ENCODE measurements at regions not wholly inside any gene's neighbourhood (a gene's known extent, or its start where the extent isn't known, plus 50 kb on each side); places are given as distances from the start of the nearest gene placed in this dataset.
"Not testable (repeated sequence)": the region's sequence is repeated elsewhere in the genome, so short reads cannot be mapped to it uniquely, and the experiment has no call there.

DNA sequence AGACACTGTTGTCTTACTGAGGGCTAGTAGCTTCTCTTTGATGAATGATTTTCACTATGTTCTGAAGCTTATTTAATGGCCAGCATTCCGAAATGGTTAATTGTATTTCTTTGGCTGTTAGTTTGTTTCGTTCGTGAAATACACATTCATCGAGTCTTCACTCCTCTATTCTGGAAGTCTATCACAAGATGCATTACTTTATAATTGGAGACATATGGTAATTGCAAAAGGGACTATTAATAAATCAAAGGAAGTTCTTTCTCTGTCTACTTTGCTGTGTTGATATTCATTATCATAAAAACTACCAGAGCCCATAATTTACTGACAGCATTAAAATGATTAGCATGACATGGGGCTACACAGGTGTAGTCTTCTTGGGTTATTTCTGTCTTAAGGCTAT is 133.8 kb upstream of the IGFBP3 start:
- H3K79me2 ChIP-seq (ENCODE audit: insufficient read depth, low read depth, low read length) = no peaks in the 10 kb centered on the region
- BruUV-seq (replicated peaks) = no TSS peak
- H3K4me1 ChIP-seq (ENCODE audit: insufficient read depth, low read length, poor library complexity, severe bottlenecking) = no peaks in the 10 kb centered on the region
- DNase-seq (ENCODE audit: low spot score) = no peak
- H3K4me2 ChIP-seq (ENCODE audit: low read length) = no peak overlapping the region
- ChIA-PET CTCF (ENCODE audit: unreplicated experiment) (interaction anchor here (0.6 kb wide), 1 partner anchor 33 kb away, joined by 3 read pairs; no protein-coding TSS in a partner anchor), POLR2A (no interaction called here)
- no peak overlapping the region for H3K4me3 ChIP-seq (ENCODE audit: low read depth, low read length, poor library complexity, severe bottlenecking)
- no peaks in the 10 kb centered on the region for H3K9me2 ChIP-seq (ENCODE audit: insufficient read depth, low read length)
- intact Hi-C loops (cut with micrococcal nuclease; ENCODE audit: unreplicated experiment) = no loop called here
- H3K9me3 ChIP-seq (ENCODE audit: low read length) = no peaks in the 10 kb centered on the region
- no peak for TF ChIP-seq EZH2phosphoT487 (IDR thresholded peaks at IDR 0.05; ENCODE audit: borderline replicate concordance, low read depth, low read length)
- TF ChIP-seq, protein P1, sequence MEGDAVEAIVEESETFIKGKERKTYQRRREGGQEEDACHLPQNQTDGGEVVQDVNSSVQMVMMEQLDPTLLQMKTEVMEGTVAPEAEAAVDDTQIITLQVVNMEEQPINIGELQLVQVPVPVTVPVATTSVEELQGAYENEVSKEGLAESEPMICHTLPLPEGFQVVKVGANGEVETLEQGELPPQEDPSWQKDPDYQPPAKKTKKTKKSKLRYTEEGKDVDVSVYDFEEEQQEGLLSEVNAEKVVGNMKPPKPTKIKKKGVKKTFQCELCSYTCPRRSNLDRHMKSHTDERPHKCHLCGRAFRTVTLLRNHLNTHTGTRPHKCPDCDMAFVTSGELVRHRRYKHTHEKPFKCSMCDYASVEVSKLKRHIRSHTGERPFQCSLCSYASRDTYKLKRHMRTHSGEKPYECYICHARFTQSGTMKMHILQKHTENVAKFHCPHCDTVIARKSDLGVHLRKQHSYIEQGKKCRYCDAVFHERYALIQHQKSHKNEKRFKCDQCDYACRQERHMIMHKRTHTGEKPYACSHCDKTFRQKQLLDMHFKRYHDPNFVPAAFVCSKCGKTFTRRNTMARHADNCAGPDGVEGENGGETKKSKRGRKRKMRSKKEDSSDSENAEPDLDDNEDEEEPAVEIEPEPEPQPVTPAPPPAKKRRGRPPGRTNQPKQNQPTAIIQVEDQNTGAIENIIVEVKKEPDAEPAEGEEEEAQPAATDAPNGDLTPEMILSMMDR (conservative IDR thresholded peaks at IDR 0.05; ENCODE audit: low read length) = no peak
- H3K27ac ChIP-seq (ENCODE audit: low read depth, low read length, poor library complexity, severe bottlenecking) = no peak overlapping the region
- H2AFZ ChIP-seq (ENCODE audit: low read length) = no peak overlapping the region
- no peaks in the 10 kb centered on the region for H4K20me1 ChIP-seq (ENCODE audit: insufficient read depth, low read length)
- H3K36me3 ChIP-seq (ENCODE audit: insufficient read depth, low read length) = no peaks in the 10 kb centered on the region

DNA sequence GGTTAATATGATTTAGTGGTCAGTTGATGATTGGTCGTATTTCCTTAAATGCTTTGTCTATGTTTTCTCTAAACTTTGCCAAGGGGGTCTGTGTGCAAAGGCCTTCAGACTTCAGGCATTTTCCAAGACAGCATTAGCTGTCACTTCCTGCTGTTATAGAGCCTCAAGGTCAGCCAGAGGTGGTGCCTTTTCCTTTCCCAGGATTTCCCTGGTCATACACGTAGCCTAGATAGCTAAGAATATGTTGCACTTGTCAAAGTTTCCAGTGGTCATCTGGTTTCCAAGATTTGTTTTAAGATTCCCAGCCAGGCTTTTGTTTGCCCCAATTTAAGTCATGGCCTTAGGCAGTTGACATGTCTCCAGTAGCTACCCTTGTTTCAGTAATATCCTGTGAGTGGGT is 133.2 kb upstream of the IGFBP3 start:
- POLR2A ChIA-PET = no interaction called here
- CTCF ChIA-PET (ENCODE audit: unreplicated experiment) = no interaction called here
- BruUV-seq (replicated peaks) = no TSS peak

GRCh38 chr7:46047581-46047980 is 126.5 kb upstream of the IGFBP3 start:
- intact Hi-C loops (cut with micrococcal nuclease; ENCODE audit: unreplicated experiment) = no loop called here
- Histone ChIP-seq H3K27ac (ENCODE audit: low read depth, low read length, poor library complexity, severe bottlenecking) (no peak overlapping the region), H3K9me2 (ENCODE audit: insufficient read depth, low read length) (no peaks in the 10 kb centered on the region), H3K4me2 (ENCODE audit: low read length) (no peak overlapping the region), H3K4me3 (ENCODE audit: low read depth, low read length, poor library complexity, severe bottlenecking) (no peak overlapping the region), H3K4me1 (ENCODE audit: insufficient read depth, low read length, poor library complexity, severe bottlenecking) (no peaks in the 10 kb centered on the region), H2AFZ (ENCODE audit: low read length) (no peak overlapping the region), H3K9me3 (ENCODE audit: low read length) (no peaks in the 10 kb centered on the region), H4K20me1 (ENCODE audit: insufficient read depth, low read length) (no peaks in the 10 kb centered on the region), H3K36me3 (ENCODE audit: insufficient read depth, low read length) (no peaks in the 10 kb centered on the region), H3K79me2 (ENCODE audit: insufficient read depth, low read depth, low read length) (no peaks in the 10 kb centered on the region)
- DNase-seq (ENCODE audit: low spot score) = no peak
- ChIA-PET CTCF (ENCODE audit: unreplicated experiment) (no interaction called here), POLR2A (no interaction called here)
- no TSS peak for BruUV-seq (replicated peaks)
- TF ChIP-seq EZH2phosphoT487 (IDR thresholded peaks at IDR 0.05; ENCODE audit: borderline replicate concordance, low read depth, low read length) = no peak
- TF ChIP-seq, protein P1 (conservative IDR thresholded peaks at IDR 0.05; ENCODE audit: low read length) = no peak

More for the DNA sequence above, 133.2 kb upstream of the IGFBP3 start:
- no peak for DNase-seq (ENCODE audit: low spot score)
- Histone ChIP-seq H3K4me1 (ENCODE audit: insufficient read depth, low read length, poor library complexity, severe bottlenecking) (no peaks in the 10 kb centered on the region), H3K9me2 (ENCODE audit: insufficient read depth, low read length) (no peaks in the 10 kb centered on the region), H3K9me3 (ENCODE audit: low read length) (no peaks in the 10 kb centered on the region), H3K79me2 (ENCODE audit: insufficient read depth, low read depth, low read length) (no peaks in the 10 kb centered on the region), H2AFZ (ENCODE audit: low read length) (no peak overlapping the region), H4K20me1 (ENCODE audit: insufficient read depth, low read length) (no peaks in the 10 kb centered on the region), H3K4me3 (ENCODE audit: low read depth, low read length, poor library complexity, severe bottlenecking) (no peak overlapping the region), H3K4me2 (ENCODE audit: low read length) (no peak overlapping the region), H3K36me3 (ENCODE audit: insufficient read depth, low read length) (no peaks in the 10 kb centered on the region), H3K27ac (ENCODE audit: low read depth, low read length, poor library complexity, severe bottlenecking) (no peak overlapping the region)
- TF ChIP-seq EZH2phosphoT487 (IDR thresholded peaks at IDR 0.05; ENCODE audit: borderline replicate concordance, low read depth, low read length) = no peak
- TF ChIP-seq, protein P1 (conservative IDR thresholded peaks at IDR 0.05; ENCODE audit: low read length) = no peak
- intact Hi-C loops (cut with micrococcal nuclease; ENCODE audit: unreplicated experiment) = no loop called here

DNA sequence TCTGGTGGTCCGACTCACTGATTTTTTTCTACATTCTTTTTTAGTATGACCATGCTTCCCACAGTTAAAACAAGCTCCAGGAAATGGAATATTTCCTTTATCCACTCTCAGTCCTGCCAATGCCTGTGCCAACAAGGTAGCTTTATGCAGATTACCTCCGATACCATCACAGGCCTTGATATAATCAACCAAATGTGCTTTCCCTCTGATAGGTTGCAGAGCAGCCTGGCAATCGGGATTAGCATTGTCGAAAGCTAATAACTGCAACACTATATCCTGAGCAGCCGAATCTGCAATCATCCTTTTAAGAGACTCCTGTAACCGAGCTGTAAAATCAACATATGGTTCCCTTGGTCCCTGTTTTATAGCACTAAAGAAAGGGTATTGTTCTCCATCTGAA is 122.3 kb upstream of the IGFBP3 start:
- H3K4me1 ChIP-seq (ENCODE audit: insufficient read depth, low read length, poor library complexity, severe bottlenecking); H3K79me2 ChIP-seq (ENCODE audit: insufficient read depth, low read depth, low read length); H3K4me3 ChIP-seq (ENCODE audit: low read depth, low read length, poor library complexity, severe bottlenecking); POLR2A ChIA-PET; H2AFZ ChIP-seq (ENCODE audit: low read length); intact Hi-C loops (cut with micrococcal nuclease; ENCODE audit: unreplicated experiment); H3K9me3 ChIP-seq (ENCODE audit: low read length); H3K36me3 ChIP-seq (ENCODE audit: insufficient read depth, low read length); DNase-seq (ENCODE audit: low spot score); H4K20me1 ChIP-seq (ENCODE audit: insufficient read depth, low read length); H3K9me2 ChIP-seq (ENCODE audit: insufficient read depth, low read length); CTCF ChIA-PET (ENCODE audit: unreplicated experiment); H3K27ac ChIP-seq (ENCODE audit: low read depth, low read length, poor library complexity, severe bottlenecking); H3K4me2 ChIP-seq (ENCODE audit: low read length); BruUV-seq (replicated peaks): not testable (repeated sequence)

GRCh38 chr7:46039813-46040212 is 118.7 kb upstream of the IGFBP3 start:
- H4K20me1 ChIP-seq (ENCODE audit: insufficient read depth, low read length); BruUV-seq (replicated peaks); H3K4me3 ChIP-seq (ENCODE audit: low read depth, low read length, poor library complexity, severe bottlenecking); CTCF ChIA-PET (ENCODE audit: unreplicated experiment); H3K4me2 ChIP-seq (ENCODE audit: low read length); POLR2A ChIA-PET; H3K27ac ChIP-seq (ENCODE audit: low read depth, low read length, poor library complexity, severe bottlenecking); H3K36me3 ChIP-seq (ENCODE audit: insufficient read depth, low read length); H3K79me2 ChIP-seq (ENCODE audit: insufficient read depth, low read depth, low read length); H2AFZ ChIP-seq (ENCODE audit: low read length); H3K9me3 ChIP-seq (ENCODE audit: low read length); H3K9me2 ChIP-seq (ENCODE audit: insufficient read depth, low read length); intact Hi-C loops (cut with micrococcal nuclease; ENCODE audit: unreplicated experiment); H3K4me1 ChIP-seq (ENCODE audit: insufficient read depth, low read length, poor library complexity, severe bottlenecking); DNase-seq (ENCODE audit: low spot score): not testable (repeated sequence)
